Lower leg skin (tissue), 3 donors: ENCODE measurements at regions not wholly inside any gene's neighbourhood (a gene's known extent, or its start where the extent isn't known, plus 50 kb on each side); places are given as distances from the start of the nearest gene placed in this dataset.

ENCODE experiments used
- CTCF ChIP-seq, 3 donors: fragments of 450-650 bp; IDR thresholded peaks; one replicate each; pipeline ENCODE4 v1.5.1; 2016; ENCODE audit warnings: antibody characterized with exemption in 3 of 3, mild to moderate bottlenecking in 3 of 3, moderate library complexity in 2 of 3
- POLR2A ChIP-seq, 2 donors: fragments of 450-650 bp; IDR thresholded peaks; one replicate each; pipeline ENCODE4 v1.6.1; 2016 to 2017; ENCODE audit warnings: antibody characterized with exemption in 2 of 2, mild to moderate bottlenecking in 1 of 2, moderate library complexity in 1 of 2

- TF ChIP-seq CTCF (IDR thresholded peaks at IDR 0.05) = no peak
- TF ChIP-seq POLR2A (IDR thresholded peaks at IDR 0.05) = no peak
Measured at GRCh38 chr6:121732641-121733040, 297.2 kb downstream of the GJA1 start.
